ENCODE measurements at regions not wholly inside any gene's neighbourhood (a gene's known extent, or its start where the extent isn't known, plus 50 kb on each side); places are given as distances from the start of the nearest gene placed in this dataset.

DNA sequence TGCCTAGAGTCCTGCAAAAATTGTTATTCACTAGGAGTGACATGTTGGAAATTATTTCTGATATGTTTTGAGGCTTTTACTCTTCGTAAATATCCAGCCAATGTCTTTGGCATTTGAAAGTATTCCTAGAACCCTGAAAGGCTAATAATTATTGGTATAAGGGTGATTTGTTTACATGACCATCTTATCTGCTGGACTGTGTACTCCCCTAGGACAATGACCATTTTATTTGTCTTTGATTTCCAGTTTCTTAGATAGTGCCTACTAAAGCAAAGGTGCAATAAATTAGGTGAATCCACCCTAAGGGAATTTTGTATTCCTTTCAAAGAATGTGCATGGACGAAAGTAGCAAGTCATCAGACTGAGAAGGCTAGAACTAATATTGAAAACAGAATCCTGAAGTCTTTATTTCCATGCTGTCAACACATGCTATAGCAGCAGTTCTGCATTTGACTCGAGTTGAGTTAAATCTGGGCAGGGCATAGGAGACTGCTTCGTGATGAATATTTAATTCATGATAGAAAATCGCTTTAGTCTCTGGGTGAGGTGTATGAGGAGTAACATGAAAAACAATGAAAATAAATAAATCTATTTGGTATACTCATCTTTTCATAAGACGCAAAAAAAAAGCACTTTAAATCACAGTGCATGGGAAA lies 235.7 kb downstream of the GPD2 start:
- H3K27me3 ChIP-seq (ENCODE audit: control insufficient read depth, low read length), result no peaks in the 10 kb centered on the region
- no peaks in the 10 kb centered on the region for H3K9me3 ChIP-seq (ENCODE audit: control insufficient read depth, insufficient read depth, low read length)
- no peaks in the 10 kb centered on the region for H4K20me1 ChIP-seq (ENCODE audit: control insufficient read depth, insufficient read depth, low read depth, low read length)
- no peak overlapping the region for H3K4me2 ChIP-seq (ENCODE audit: low read length)
- no peak overlapping the region for H3K4me3 ChIP-seq (ENCODE audit: low read length)
- no peaks in the 10 kb centered on the region for H3K9me2 ChIP-seq (replicated peaks; ENCODE audit: control insufficient read depth, low read length)
- H3K4me1 ChIP-seq (ENCODE audit: control insufficient read depth, low read length), result no peaks in the 10 kb centered on the region
- no peaks in the 10 kb centered on the region for H3K79me2 ChIP-seq (ENCODE audit: control insufficient read depth, low read length)
- no peaks in the 10 kb centered on the region for H3F3A ChIP-seq (ENCODE audit: control insufficient read depth, insufficient read depth)
- H3K27ac ChIP-seq (ENCODE audit: low read depth, low read length), result no peak overlapping the region
- TF ChIP-seq, protein P1, sequence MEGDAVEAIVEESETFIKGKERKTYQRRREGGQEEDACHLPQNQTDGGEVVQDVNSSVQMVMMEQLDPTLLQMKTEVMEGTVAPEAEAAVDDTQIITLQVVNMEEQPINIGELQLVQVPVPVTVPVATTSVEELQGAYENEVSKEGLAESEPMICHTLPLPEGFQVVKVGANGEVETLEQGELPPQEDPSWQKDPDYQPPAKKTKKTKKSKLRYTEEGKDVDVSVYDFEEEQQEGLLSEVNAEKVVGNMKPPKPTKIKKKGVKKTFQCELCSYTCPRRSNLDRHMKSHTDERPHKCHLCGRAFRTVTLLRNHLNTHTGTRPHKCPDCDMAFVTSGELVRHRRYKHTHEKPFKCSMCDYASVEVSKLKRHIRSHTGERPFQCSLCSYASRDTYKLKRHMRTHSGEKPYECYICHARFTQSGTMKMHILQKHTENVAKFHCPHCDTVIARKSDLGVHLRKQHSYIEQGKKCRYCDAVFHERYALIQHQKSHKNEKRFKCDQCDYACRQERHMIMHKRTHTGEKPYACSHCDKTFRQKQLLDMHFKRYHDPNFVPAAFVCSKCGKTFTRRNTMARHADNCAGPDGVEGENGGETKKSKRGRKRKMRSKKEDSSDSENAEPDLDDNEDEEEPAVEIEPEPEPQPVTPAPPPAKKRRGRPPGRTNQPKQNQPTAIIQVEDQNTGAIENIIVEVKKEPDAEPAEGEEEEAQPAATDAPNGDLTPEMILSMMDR (IDR thresholded peaks at IDR 0.05; ENCODE audit: low read depth, low read length, poor library complexity, severe bottlenecking), result no peak
- H3K36me3 ChIP-seq (ENCODE audit: control insufficient read depth, low read length), result no peaks in the 10 kb centered on the region

DNA sequence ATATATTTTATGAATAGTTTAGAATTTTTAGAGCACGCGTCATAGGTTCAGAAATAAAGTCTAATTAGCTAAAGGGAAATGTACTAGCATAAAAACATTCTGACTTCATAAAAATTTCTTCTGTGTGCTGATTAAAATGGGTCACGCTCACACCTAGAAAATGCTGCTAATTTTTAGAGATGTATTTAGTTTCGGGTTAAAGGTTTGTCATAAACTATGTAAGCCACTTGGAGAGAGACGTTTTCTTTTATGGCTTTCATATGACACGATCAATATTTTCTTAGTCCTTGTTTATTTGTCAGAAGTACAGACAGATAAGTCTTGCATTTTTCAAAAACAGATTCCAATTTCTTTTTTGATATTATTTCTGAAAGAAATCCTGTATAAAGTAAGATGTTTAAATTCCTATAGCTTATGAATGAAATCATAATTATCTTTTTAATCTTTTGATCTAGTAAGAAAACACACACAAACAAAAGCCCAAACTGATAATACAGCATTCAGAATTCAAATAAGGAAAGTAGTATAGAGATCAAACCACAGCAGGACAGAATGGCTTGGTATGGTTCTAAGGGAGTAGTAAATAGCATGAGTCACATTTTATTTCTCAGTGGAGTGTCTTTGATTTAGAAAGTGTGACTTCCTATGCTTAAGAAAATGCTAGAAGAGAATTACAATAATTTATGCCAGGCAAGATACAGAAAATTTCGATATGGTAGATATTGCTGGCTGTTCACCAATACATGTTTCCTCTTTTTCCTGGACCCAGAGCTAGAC lies 236.6 kb downstream of the GPD2 start:
- no peak overlapping the region for H3K4me3 ChIP-seq (ENCODE audit: low read length)
- H3K4me2 ChIP-seq (ENCODE audit: low read length), result no peak overlapping the region
- H3K79me2 ChIP-seq (ENCODE audit: control insufficient read depth, low read length), result no peaks in the 10 kb centered on the region
- H3K4me1 ChIP-seq (ENCODE audit: control insufficient read depth, low read length), result no peaks in the 10 kb centered on the region
- no peak overlapping the region for H3K27ac ChIP-seq (ENCODE audit: low read depth, low read length)
- no peaks in the 10 kb centered on the region for H3F3A ChIP-seq (ENCODE audit: control insufficient read depth, insufficient read depth)
- no peaks in the 10 kb centered on the region for H3K36me3 ChIP-seq (ENCODE audit: control insufficient read depth, low read length)
- no peaks in the 10 kb centered on the region for H3K9me3 ChIP-seq (ENCODE audit: control insufficient read depth, insufficient read depth, low read length)
- no peaks in the 10 kb centered on the region for H3K27me3 ChIP-seq (ENCODE audit: control insufficient read depth, low read length)
- no peak for TF ChIP-seq EZH2phosphoT487 (IDR thresholded peaks at IDR 0.05; ENCODE audit: borderline replicate concordance, low read length)
- TF ChIP-seq, protein P1 (IDR thresholded peaks at IDR 0.05; ENCODE audit: low read depth, low read length, poor library complexity, severe bottlenecking), result no peak
- H4K20me1 ChIP-seq (ENCODE audit: control insufficient read depth, insufficient read depth, low read depth, low read length), result no peaks in the 10 kb centered on the region
- H3K9me2 ChIP-seq (replicated peaks; ENCODE audit: control insufficient read depth, low read length), result no peaks in the 10 kb centered on the region

DNA sequence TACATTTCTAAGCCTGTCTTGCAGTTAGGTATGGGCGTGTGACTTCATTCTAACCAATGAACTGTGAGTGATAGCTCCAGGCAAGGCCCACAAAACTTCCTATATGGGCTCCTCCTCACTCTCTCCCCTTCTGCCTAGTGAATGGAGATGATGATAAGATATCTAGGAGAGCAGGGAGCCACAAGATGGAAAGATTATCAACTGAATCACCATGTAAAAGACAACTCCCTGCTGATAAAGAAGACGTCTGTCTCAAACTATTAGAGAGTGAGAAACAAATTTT lies 237.1 kb downstream of the GPD2 start:
- H3K36me3 ChIP-seq (ENCODE audit: control insufficient read depth, low read length), result no peaks in the 10 kb centered on the region
- no peaks in the 10 kb centered on the region for H3K9me2 ChIP-seq (replicated peaks; ENCODE audit: control insufficient read depth, low read length)
- no peak overlapping the region for H3K4me2 ChIP-seq (ENCODE audit: low read length)
- no peak overlapping the region for H3K4me3 ChIP-seq (ENCODE audit: low read length)
- H3K27ac ChIP-seq (ENCODE audit: low read depth, low read length), result no peak overlapping the region
- H3K27me3 ChIP-seq (ENCODE audit: control insufficient read depth, low read length), result no peaks in the 10 kb centered on the region
- H3F3A ChIP-seq (ENCODE audit: control insufficient read depth, insufficient read depth), result no peaks in the 10 kb centered on the region
- H3K4me1 ChIP-seq (ENCODE audit: control insufficient read depth, low read length), result no peaks in the 10 kb centered on the region
- no peaks in the 10 kb centered on the region for H4K20me1 ChIP-seq (ENCODE audit: control insufficient read depth, insufficient read depth, low read depth, low read length)
- H3K9me3 ChIP-seq (ENCODE audit: control insufficient read depth, insufficient read depth, low read length), result no peaks in the 10 kb centered on the region
- H3K79me2 ChIP-seq (ENCODE audit: control insufficient read depth, low read length), result no peaks in the 10 kb centered on the region
- TF ChIP-seq EZH2phosphoT487 (IDR thresholded peaks at IDR 0.05; ENCODE audit: borderline replicate concordance, low read length), result no peak
- TF ChIP-seq, protein P1 (IDR thresholded peaks at IDR 0.05; ENCODE audit: low read depth, low read length, poor library complexity, severe bottlenecking), result no peak

All from DOHH2 (cell line).